ENCODE measurements at regions not wholly inside any gene's neighbourhood (a gene's known extent, or its start where the extent isn't known, plus 50 kb on each side); places are given as distances from the start of the nearest gene placed in this dataset.
A peak's percentile ranks its signal among the peaks of the same experiment; 100 is the strongest.

DNA sequence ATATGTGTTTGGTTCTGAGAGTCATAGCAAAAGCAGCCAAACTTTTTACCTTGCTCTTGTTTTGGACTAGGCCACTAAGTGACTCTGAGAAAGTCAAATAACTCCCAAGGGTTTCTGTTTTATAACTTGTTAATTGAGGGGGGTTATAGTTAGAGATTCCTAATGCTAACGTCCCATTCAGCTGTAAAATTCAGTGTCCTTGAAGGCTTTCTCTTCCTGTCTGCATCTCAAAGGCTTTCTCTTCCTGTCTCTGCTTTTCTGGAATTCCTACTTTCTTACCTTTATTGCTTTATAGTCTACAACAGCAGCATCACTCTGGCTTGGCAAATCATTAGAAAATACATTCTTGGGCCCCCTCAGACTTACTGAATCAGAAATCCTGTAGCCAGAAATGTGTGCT is 479.5 kb upstream of the SEMA6A start:
- Histone ChIP-seq H4K8ac (ENCODE audit: low read depth, low read length) (peak overlapping the region; percentile 5), H3K4ac (ENCODE audit: low read depth, low read length) (peak overlapping the region; percentile 55), H3K4me1 (ENCODE audit: control insufficient read depth, low read depth, low read length) (no peaks in the 10 kb centered on the region), H2AK5ac (ENCODE audit: low read length) (no peak overlapping the region), H3K79me2 (ENCODE audit: control insufficient read depth, insufficient read depth, low read length) (no peaks in the 10 kb centered on the region), H3K36me3 (ENCODE audit: control insufficient read depth, insufficient read depth, low read length) (no peaks in the 10 kb centered on the region), H3K18ac (ENCODE audit: low read length) (peak overlapping the region; percentile 60), H3K23ac (ENCODE audit: low read length) (no peak overlapping the region), H3K27ac (ENCODE audit: low read depth, low read length) (no peak overlapping the region), H4K5ac (ENCODE audit: low read length) (no peak overlapping the region), H2BK15ac (replicated peaks; ENCODE audit: low read depth) (peak overlapping the region; percentile 78), H2BK120ac (ENCODE audit: low read depth, low read length) (peak overlapping the region; percentile 36), H3K4me2 (ENCODE audit: low read length) (no peak overlapping the region), H3K56ac (ENCODE audit: low read length) (no peak overlapping the region), H3K4me3 (ENCODE audit: low read length) (no peak overlapping the region), H3K9ac (ENCODE audit: low read length) (no peak overlapping the region), H2BK5ac (ENCODE audit: low read length) (no peak overlapping the region), H3K79me1 (ENCODE audit: low read length) (no peaks in the 10 kb centered on the region), H3K27me3 (ENCODE audit: insufficient read depth, low read length, poor library complexity) (no peaks in the 10 kb centered on the region)
- no CpG with 5 or more reads among the region's 1 CpG for WGBS (ENCODE audit: extremely low coverage, insufficient coverage, low lambda C conversion rate)
- no peak for DNase-seq

DNA sequence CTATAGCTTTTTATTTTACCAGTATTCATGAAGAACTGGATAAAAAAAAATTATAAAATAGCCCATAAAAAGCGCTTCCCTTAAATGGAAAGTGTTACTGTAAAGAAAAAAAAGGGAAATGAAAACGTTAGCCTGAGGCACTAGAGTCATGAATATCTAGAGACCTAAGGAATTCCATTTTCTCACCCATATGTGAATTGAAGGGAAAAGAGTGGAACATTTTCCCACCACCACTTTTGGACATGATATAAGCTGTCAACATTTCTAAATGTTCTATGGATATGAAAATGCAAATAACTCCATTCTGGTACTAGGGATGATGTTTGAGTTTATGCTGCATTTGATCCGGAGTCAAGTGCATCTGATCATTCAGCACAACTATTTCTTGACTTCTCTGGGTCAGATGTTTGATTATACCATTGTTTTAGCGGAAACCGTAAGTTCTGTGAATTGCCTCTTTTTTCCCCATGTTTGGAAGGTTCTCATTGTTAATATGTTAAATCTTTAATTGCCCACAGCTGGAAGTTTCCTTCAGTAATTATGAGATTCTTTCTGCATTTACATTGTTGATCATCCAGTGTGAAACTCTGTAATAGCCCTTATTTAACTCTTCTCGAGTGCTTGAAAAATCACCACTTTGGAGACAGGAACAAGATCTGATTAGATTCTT is 467.4 kb upstream of the SEMA6A start:
- H4K5ac ChIP-seq (ENCODE audit: low read length): no peak overlapping the region
- H2BK120ac ChIP-seq (ENCODE audit: low read depth, low read length): no peak overlapping the region
- H2BK15ac ChIP-seq (replicated peaks; ENCODE audit: low read depth): no peak overlapping the region
- H3K9ac ChIP-seq (ENCODE audit: low read length): no peak overlapping the region
- H3K4me1 ChIP-seq (ENCODE audit: control insufficient read depth, low read depth, low read length): peaks cover 6% of the 10 kb centered on the region
- H3K23ac ChIP-seq (ENCODE audit: low read length): no peak overlapping the region
- H3K79me1 ChIP-seq (ENCODE audit: low read length): no peaks in the 10 kb centered on the region
- H3K18ac ChIP-seq (ENCODE audit: low read length): no peak overlapping the region
- no peak overlapping the region for H4K8ac ChIP-seq (ENCODE audit: low read depth, low read length)
- H3K4ac ChIP-seq (ENCODE audit: low read depth, low read length): no peak overlapping the region
- whole genome bisulfite sequencing (ENCODE audit: extremely low coverage, insufficient coverage, low lambda C conversion rate): no CpG with 5 or more reads among the region's 6 CpGs
- H2BK5ac ChIP-seq (ENCODE audit: low read length): no peak overlapping the region
- H3K27me3 ChIP-seq (ENCODE audit: insufficient read depth, low read length, poor library complexity): no peaks in the 10 kb centered on the region
- H3K56ac ChIP-seq (ENCODE audit: low read length): no peak overlapping the region
- no peaks in the 10 kb centered on the region for H3K79me2 ChIP-seq (ENCODE audit: control insufficient read depth, insufficient read depth, low read length)
- no peak overlapping the region for H3K4me3 ChIP-seq (ENCODE audit: low read length)
- no peak overlapping the region for H3K4me2 ChIP-seq (ENCODE audit: low read length)
- DNase-seq: peak; percentile 78
- H3K27ac ChIP-seq (ENCODE audit: low read depth, low read length): no peak overlapping the region
- H3K36me3 ChIP-seq (ENCODE audit: control insufficient read depth, insufficient read depth, low read length): no peaks in the 10 kb centered on the region
- no peak overlapping the region for H2AK5ac ChIP-seq (ENCODE audit: low read length)

GRCh38 chr5:117039035-117039434 is 464.4 kb upstream of the SEMA6A start:
- no peak overlapping the region for H4K8ac ChIP-seq (ENCODE audit: low read depth, low read length)
- no peak overlapping the region for H4K5ac ChIP-seq (ENCODE audit: low read length)
- DNase-seq: no peak
- no peaks in the 10 kb centered on the region for H3K27me3 ChIP-seq (ENCODE audit: insufficient read depth, low read length, poor library complexity)
- no peak overlapping the region for H3K9ac ChIP-seq (ENCODE audit: low read length)
- H3K4me1 ChIP-seq (ENCODE audit: control insufficient read depth, low read depth, low read length): peaks cover 6% of the 10 kb centered on the region
- no peaks in the 10 kb centered on the region for H3K36me3 ChIP-seq (ENCODE audit: control insufficient read depth, insufficient read depth, low read length)
- H2BK120ac ChIP-seq (ENCODE audit: low read depth, low read length): no peak overlapping the region
- H3K4ac ChIP-seq (ENCODE audit: low read depth, low read length): no peak overlapping the region
- no peak overlapping the region for H3K4me3 ChIP-seq (ENCODE audit: low read length)
- no peaks in the 10 kb centered on the region for H3K79me2 ChIP-seq (ENCODE audit: control insufficient read depth, insufficient read depth, low read length)
- no peak overlapping the region for H2AK5ac ChIP-seq (ENCODE audit: low read length)
- no peak overlapping the region for H3K18ac ChIP-seq (ENCODE audit: low read length)
- H3K4me2 ChIP-seq (ENCODE audit: low read length): no peak overlapping the region
- H3K23ac ChIP-seq (ENCODE audit: low read length): no peak overlapping the region
- no peak overlapping the region for H3K56ac ChIP-seq (ENCODE audit: low read length)
- H3K79me1 ChIP-seq (ENCODE audit: low read length): no peaks in the 10 kb centered on the region
- H2BK5ac ChIP-seq (ENCODE audit: low read length): no peak overlapping the region
- no peak overlapping the region for H2BK15ac ChIP-seq (replicated peaks; ENCODE audit: low read depth)
- no peak overlapping the region for H3K27ac ChIP-seq (ENCODE audit: low read depth, low read length)

GRCh38 chr5:117027384-117027783 is 452.8 kb upstream of the SEMA6A start:
- Histone ChIP-seq H3K4me1 (ENCODE audit: control insufficient read depth, low read depth, low read length) (no peaks in the 10 kb centered on the region), H3K27me3 (ENCODE audit: insufficient read depth, low read length, poor library complexity) (no peaks in the 10 kb centered on the region), H4K8ac (ENCODE audit: low read depth, low read length) (no peak overlapping the region), H3K36me3 (ENCODE audit: control insufficient read depth, insufficient read depth, low read length) (no peaks in the 10 kb centered on the region), H3K23ac (ENCODE audit: low read length) (no peak overlapping the region), H3K79me1 (ENCODE audit: low read length) (no peaks in the 10 kb centered on the region), H2BK120ac (ENCODE audit: low read depth, low read length) (no peak overlapping the region), H3K9ac (ENCODE audit: low read length) (no peak overlapping the region), H4K5ac (ENCODE audit: low read length) (no peak overlapping the region), H3K56ac (ENCODE audit: low read length) (no peak overlapping the region), H2AK5ac (ENCODE audit: low read length) (no peak overlapping the region), H2BK5ac (ENCODE audit: low read length) (no peak overlapping the region), H3K4me3 (ENCODE audit: low read length) (no peak overlapping the region), H3K79me2 (ENCODE audit: control insufficient read depth, insufficient read depth, low read length) (no peaks in the 10 kb centered on the region), H3K27ac (ENCODE audit: low read depth, low read length) (no peak overlapping the region), H3K4ac (ENCODE audit: low read depth, low read length) (no peak overlapping the region), H2BK15ac (replicated peaks; ENCODE audit: low read depth) (no peak overlapping the region), H3K18ac (ENCODE audit: low read length) (no peak overlapping the region), H3K4me2 (ENCODE audit: low read length) (no peak overlapping the region)
- no peak for DNase-seq
- no CpG with 5 or more reads among the region's 2 CpGs for WGBS (ENCODE audit: extremely low coverage, insufficient coverage, low lambda C conversion rate)

- Histone ChIP-seq H2AK5ac (ENCODE audit: low read length) (no peak overlapping the region), H4K8ac (ENCODE audit: low read depth, low read length) (no peak overlapping the region), H3K56ac (ENCODE audit: low read length) (no peak overlapping the region), H3K4me2 (ENCODE audit: low read length) (no peak overlapping the region), H4K5ac (ENCODE audit: low read length) (no peak overlapping the region), H3K23ac (ENCODE audit: low read length) (no peak overlapping the region), H3K4me3 (ENCODE audit: low read length) (no peak overlapping the region), H3K36me3 (ENCODE audit: control insufficient read depth, insufficient read depth, low read length) (no peaks in the 10 kb centered on the region), H3K27me3 (ENCODE audit: insufficient read depth, low read length, poor library complexity) (no peaks in the 10 kb centered on the region), H3K4me1 (ENCODE audit: control insufficient read depth, low read depth, low read length) (no peaks in the 10 kb centered on the region), H3K79me2 (ENCODE audit: control insufficient read depth, insufficient read depth, low read length) (no peaks in the 10 kb centered on the region), H2BK5ac (ENCODE audit: low read length) (no peak overlapping the region), H3K79me1 (ENCODE audit: low read length) (no peaks in the 10 kb centered on the region), H3K27ac (ENCODE audit: low read depth, low read length) (no peak overlapping the region), H2BK15ac (replicated peaks; ENCODE audit: low read depth) (no peak overlapping the region), H3K4ac (ENCODE audit: low read depth, low read length) (no peak overlapping the region), H3K9ac (ENCODE audit: low read length) (no peak overlapping the region), H2BK120ac (ENCODE audit: low read depth, low read length) (no peak overlapping the region), H3K18ac (ENCODE audit: low read length) (no peak overlapping the region)
- no peak for DNase-seq
- WGBS (ENCODE audit: extremely low coverage, insufficient coverage, low lambda C conversion rate): no CpG with 5 or more reads among the region's 2 CpGs
Measured at GRCh38 chr5:117020999-117021398, 446.4 kb upstream of the SEMA6A start.

- WGBS (ENCODE audit: extremely low coverage, insufficient coverage, low lambda C conversion rate): no CpG with 5 or more reads among the region's 5 CpGs
- Histone ChIP-seq H2AK5ac (ENCODE audit: low read length) (no peak overlapping the region), H3K4ac (ENCODE audit: low read depth, low read length) (no peak overlapping the region), H3K27ac (ENCODE audit: low read depth, low read length) (no peak overlapping the region), H3K18ac (ENCODE audit: low read length) (no peak overlapping the region), H3K4me2 (ENCODE audit: low read length) (no peak overlapping the region), H3K27me3 (ENCODE audit: insufficient read depth, low read length, poor library complexity) (no peaks in the 10 kb centered on the region), H3K4me1 (ENCODE audit: control insufficient read depth, low read depth, low read length) (no peaks in the 10 kb centered on the region), H3K23ac (ENCODE audit: low read length) (no peak overlapping the region), H3K4me3 (ENCODE audit: low read length) (no peak overlapping the region), H2BK5ac (ENCODE audit: low read length) (no peak overlapping the region), H3K56ac (ENCODE audit: low read length) (no peak overlapping the region), H2BK120ac (ENCODE audit: low read depth, low read length) (no peak overlapping the region), H3K36me3 (ENCODE audit: control insufficient read depth, insufficient read depth, low read length) (no peaks in the 10 kb centered on the region), H3K79me1 (ENCODE audit: low read length) (no peaks in the 10 kb centered on the region), H3K79me2 (ENCODE audit: control insufficient read depth, insufficient read depth, low read length) (no peaks in the 10 kb centered on the region), H3K9ac (ENCODE audit: low read length) (no peak overlapping the region), H4K8ac (ENCODE audit: low read depth, low read length) (no peak overlapping the region), H2BK15ac (replicated peaks; ENCODE audit: low read depth) (no peak overlapping the region), H4K5ac (ENCODE audit: low read length) (no peak overlapping the region)
- DNase-seq: peak; percentile 8
Measured at GRCh38 chr5:117013280-117013877, 438.8 kb upstream of the SEMA6A start.
